GM12892 (cell line): ENCODE measurements at regions not wholly inside any gene's neighbourhood (a gene's known extent, or its start where the extent isn't known, plus 50 kb on each side); places are given as distances from the start of the nearest gene placed in this dataset.

Source experiments
- DNase-seq: peaks from one replicate; pipeline ENCODE4 v3.0.0; 2011; ENCODE audit not compliant: insufficient read length
- FAIRE-seq: peaks from 2 replicates; lab custom pipeline; 2011; peaks lifted over from hg19 to GRCh38; lab: Jason Lieb, UNC
- POLR2A ChIP-seq: IDR thresholded peaks from 2 replicates; pipeline ENCODE4 v1.6.1; 2011; ENCODE audit warnings: low read depth, low read length, control low read depth
- POLR2AphosphoS5 ChIP-seq: IDR thresholded peaks from 2 replicates; pipeline ENCODE4 v1.6.1; 2011; ENCODE audit warnings: low read depth, low read length, control low read depth
- TAF1 ChIP-seq: IDR thresholded peaks from 2 replicates; pipeline ENCODE4 v1.6.1; 2011; ENCODE audit warnings: low read depth, mild to moderate bottlenecking, control low read depth, low read length, borderline replicate concordance

GRCh38 chr15:96774216-96774615 lies 443.7 kb downstream of the NR2F2 start:
- no peak for DNase-seq
- FAIRE-seq = no peak
- TF ChIP-seq TAF1 (no peak), POLR2AphosphoS5 (no peak), POLR2A (no peak)

DNA sequence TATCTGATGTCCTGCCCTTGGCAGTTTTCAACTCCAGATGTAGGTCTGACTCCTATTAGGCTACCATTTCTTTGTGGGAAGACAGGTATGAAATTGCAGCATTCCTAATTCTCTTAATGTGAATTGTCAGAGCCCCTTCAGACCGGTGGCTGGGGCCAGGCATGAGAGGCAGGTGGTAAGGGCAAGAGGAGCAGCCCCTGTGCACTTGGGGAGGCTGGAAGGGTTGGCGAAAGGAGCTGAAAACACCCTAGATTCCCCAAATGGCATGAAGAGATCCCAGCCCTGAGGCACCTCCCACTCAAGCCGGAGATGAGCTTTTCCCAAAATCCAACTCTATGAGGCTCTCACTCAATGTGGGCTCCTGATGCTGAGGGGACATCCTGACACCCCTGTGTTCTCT lies 453.2 kb downstream of the NR2F2 start:
- TF ChIP-seq POLR2A (no peak), TAF1 (no peak), POLR2AphosphoS5 (no peak)
- FAIRE-seq = no peak
- DNase-seq = no peak

DNA sequence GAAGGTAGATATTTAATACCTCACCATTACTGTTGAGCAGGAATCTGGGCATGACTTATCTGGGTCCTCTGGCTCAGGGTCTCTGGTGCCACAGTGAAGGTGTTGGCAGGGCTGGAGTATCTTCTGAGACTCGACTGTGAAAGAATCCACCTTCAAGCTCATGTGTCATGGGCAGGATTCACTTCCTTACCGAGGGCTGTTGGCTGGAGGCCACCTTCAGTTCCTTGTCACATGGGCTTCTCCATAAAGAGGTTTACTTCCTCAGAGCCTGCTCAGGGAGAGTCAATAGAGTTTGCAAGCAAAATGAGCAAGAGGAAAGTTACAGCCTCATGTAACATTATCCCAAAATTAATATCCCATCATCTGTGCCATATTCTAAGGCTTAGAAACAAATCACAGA lies 459.5 kb downstream of the NR2F2 start:
- no peak for TF ChIP-seq POLR2A
- TF ChIP-seq TAF1 = no peak
- FAIRE-seq (no peak), DNase-seq (no peak)

DNA sequence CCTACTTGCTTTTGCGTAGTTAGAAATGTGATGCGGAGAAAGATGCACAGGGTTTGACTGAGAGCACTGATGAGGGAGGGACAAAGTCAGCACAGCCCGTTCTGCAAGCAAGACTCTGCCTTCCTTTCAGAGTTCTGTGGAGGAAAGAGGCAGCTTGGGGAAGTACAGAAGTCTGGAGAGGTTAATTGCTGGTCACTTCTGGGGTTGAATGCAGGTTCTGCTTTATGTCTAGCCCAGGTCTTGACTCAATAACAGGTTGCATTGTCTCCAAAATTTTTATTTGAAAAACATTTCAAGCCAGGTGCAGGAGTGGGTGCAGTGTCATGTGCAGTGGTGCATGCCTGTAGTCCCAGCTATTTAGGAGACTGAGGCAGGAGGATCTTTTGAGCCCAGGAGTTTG lies 461.7 kb downstream of the NR2F2 start:
- FAIRE-seq (no peak), DNase-seq (no peak)
- TF ChIP-seq POLR2AphosphoS5 (no peak), TAF1 (no peak)

DNA sequence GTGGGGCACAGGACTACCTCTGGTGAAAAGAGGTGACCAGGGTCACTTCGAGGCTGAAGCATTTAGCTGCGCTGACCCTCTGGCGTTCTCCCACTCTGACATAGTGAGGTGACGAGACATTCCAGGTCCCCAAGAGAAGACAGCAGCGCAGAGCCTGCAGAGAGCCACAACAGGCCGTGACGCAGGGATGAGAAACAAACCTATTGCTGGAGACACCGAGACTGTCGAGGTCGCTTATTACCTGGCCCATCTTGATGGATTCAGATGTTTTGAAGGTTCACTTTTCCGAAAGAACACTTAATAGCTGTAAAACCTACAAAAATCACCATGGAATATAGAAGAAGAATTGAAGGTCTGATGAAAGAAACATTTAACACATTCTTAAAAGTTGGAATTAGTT lies 466.3 kb downstream of the NR2F2 start:
- no peak for DNase-seq
- no peak for FAIRE-seq
- TF ChIP-seq POLR2A (no peak), TAF1 (no peak), POLR2AphosphoS5 (no peak)

DNA sequence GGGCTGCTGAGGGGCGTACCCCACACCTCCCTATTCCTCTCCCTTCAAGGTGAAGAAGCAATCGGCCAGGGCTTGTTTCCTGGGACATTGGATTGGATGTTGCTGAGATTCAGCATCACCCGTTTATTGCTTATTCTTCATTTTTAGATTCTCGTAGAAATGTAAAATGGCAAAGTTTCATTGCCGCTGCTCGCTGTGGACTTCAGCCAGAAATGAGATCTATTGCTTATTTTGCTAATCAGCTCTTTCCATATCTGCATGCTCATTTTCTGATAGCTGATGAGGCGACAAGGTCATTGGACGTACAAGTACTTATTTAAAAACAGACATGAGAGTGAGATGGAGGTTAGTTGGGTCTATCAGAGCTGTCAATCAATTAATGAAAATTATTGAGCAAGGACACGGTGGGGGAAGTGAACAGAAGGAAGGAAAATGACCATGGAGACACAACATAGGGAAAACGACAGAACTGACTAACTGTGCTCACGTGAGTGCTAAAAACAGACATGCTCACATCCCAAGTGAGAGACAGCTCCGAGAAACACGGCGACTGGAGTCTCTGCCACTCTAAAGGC lies 471.2 kb downstream of the NR2F2 start:
- no peak for TF ChIP-seq POLR2AphosphoS5
- TF ChIP-seq POLR2A = no peak
- TF ChIP-seq TAF1 = no peak
- FAIRE-seq (no peak), DNase-seq (no peak)

- no peak for FAIRE-seq
These were observed 472.2 kb downstream of the NR2F2 start for GRCh38 chr15:96802611-96803255.

GRCh38 chr15:96804754-96805153 lies 474.3 kb downstream of the NR2F2 start:
- TF ChIP-seq POLR2AphosphoS5 (no peak), POLR2A (no peak), TAF1 (no peak)
- FAIRE-seq (no peak), DNase-seq (no peak)

More at GRCh38 chr15:96802611-96803255, 472.2 kb downstream of the NR2F2 start:
- TF ChIP-seq POLR2A (no peak), TAF1 (no peak), POLR2AphosphoS5 (no peak)
- no peak for DNase-seq

GRCh38 chr15:96807361-96807760 lies 476.9 kb downstream of the NR2F2 start:
- TF ChIP-seq POLR2A (no peak), TAF1 (no peak), POLR2AphosphoS5 (no peak)
- no peak for DNase-seq
- FAIRE-seq = no peak

DNA sequence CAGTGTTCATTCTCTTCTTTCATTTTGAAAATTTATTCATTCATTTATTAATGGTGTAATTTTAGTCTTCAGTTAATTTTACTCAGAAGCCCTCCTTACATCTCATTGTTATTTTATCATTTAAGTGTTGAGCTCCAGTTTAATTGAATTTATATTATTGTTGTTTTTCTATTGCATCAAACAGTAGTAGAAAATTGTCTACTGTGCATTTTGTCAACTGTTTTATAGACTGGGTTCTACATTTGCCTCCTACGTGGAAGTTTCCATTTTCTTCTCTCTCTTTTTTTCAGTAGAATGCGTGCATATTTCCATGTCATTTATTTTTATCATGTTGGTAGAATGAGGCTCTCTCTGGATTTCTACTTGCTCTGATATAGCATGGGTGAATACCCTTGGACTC lies 487.4 kb downstream of the NR2F2 start:
- no peak for FAIRE-seq
- TF ChIP-seq TAF1 (no peak), POLR2A (no peak), POLR2AphosphoS5 (no peak)
- no peak for DNase-seq

DNA sequence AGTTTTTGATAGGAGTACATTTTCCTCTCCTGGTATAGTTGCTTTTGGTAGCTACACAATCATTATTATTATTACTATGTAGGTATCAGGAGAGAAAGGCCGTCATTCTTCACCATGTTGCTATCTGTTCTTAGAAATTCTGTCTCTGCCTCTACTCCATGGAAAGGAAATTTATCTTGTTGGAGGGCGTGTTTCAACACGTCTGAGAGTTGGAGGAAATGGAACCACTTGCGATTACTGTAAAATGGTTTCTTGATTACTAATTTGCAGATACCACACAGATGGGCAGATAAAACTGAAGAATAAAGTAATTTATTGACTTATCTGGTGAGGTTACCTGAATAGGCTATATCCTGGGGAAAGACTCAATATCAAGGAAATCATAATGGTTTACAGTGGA lies 488.4 kb downstream of the NR2F2 start:
- DNase-seq (no peak), FAIRE-seq (no peak)
- TF ChIP-seq POLR2AphosphoS5 = no peak
- no peak for TF ChIP-seq POLR2A
- TF ChIP-seq TAF1 = no peak

GRCh38 chr15:96827981-96828380 lies 497.5 kb downstream of the NR2F2 start:
- TF ChIP-seq POLR2A (no peak), POLR2AphosphoS5 (no peak), TAF1 (no peak)
- DNase-seq = no peak
- no peak for FAIRE-seq

DNA sequence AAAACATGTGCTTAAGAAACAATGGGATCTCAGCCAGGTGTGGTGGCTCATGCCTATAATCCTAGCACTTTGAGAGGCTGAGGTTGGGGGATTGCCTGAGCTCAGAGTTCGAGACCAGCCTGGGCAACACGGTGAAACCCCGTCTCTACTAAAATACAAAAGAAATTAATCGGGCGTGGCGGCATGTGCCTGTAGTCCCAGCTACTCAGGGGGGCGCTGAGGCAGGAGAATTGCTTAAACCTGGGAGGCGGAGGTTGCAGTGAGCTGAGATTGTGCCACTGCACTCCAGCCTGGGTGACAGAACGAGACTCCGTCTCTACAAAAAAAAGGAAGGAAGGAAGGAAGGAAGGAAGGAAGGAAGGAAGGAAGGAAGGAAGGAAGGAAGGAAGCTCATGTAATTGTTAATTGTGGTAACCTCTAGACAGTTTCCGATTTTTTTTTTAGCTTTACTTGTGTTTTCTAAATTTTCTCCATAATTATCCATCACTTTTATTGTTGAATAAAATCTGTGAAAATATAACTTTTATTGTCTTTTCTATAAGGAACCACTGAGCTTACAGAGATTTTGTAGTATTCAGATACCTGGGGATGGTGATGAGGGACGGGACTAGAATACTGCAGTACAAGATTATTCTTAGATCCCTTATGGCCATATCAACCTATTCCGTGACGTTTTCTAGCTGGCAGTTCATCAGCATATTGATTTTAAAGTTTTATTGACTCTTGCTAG lies 506.9 kb downstream of the NR2F2 start:
- DNase-seq (no peak), FAIRE-seq (no peak)
- TF ChIP-seq POLR2AphosphoS5 = no peak
- no peak for TF ChIP-seq POLR2A
- TF ChIP-seq TAF1 = no peak
